OCI-LY3 (cell line): ENCODE measurements at regions not wholly inside any gene's neighbourhood (a gene's known extent, or its start where the extent isn't known, plus 50 kb on each side); places are given as distances from the start of the nearest gene placed in this dataset.

Experiments used
- EZH2phosphoT487 ChIP-seq: fragments of 200-600 bp; shearing (Covaris generic); IDR thresholded peaks from 2 replicates; pipeline ENCODE4 v1.6.1; 2018; ENCODE audit warnings: antibody characterized with exemption, mixed run types, low read depth
- TF ChIP-seq, protein P1 (sequence below): fragments of 200-600, 300-600 bp; sonication (generic); IDR thresholded peaks from 2 replicates; pipeline ENCODE4 v1.5.1; 2014; ENCODE audit warnings: antibody characterized with exemption, low read length, low read depth

- TF ChIP-seq, protein P1, sequence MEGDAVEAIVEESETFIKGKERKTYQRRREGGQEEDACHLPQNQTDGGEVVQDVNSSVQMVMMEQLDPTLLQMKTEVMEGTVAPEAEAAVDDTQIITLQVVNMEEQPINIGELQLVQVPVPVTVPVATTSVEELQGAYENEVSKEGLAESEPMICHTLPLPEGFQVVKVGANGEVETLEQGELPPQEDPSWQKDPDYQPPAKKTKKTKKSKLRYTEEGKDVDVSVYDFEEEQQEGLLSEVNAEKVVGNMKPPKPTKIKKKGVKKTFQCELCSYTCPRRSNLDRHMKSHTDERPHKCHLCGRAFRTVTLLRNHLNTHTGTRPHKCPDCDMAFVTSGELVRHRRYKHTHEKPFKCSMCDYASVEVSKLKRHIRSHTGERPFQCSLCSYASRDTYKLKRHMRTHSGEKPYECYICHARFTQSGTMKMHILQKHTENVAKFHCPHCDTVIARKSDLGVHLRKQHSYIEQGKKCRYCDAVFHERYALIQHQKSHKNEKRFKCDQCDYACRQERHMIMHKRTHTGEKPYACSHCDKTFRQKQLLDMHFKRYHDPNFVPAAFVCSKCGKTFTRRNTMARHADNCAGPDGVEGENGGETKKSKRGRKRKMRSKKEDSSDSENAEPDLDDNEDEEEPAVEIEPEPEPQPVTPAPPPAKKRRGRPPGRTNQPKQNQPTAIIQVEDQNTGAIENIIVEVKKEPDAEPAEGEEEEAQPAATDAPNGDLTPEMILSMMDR, result no peak
- TF ChIP-seq EZH2phosphoT487, result no peak
Measured at GRCh38 chr17:6285486-6285885, 149.4 kb downstream of the AIPL1 start.
